ENCODE measurements at regions not wholly inside any gene's neighbourhood (a gene's known extent, or its start where the extent isn't known, plus 50 kb on each side); places are given as distances from the start of the nearest gene placed in this dataset.

DNA sequence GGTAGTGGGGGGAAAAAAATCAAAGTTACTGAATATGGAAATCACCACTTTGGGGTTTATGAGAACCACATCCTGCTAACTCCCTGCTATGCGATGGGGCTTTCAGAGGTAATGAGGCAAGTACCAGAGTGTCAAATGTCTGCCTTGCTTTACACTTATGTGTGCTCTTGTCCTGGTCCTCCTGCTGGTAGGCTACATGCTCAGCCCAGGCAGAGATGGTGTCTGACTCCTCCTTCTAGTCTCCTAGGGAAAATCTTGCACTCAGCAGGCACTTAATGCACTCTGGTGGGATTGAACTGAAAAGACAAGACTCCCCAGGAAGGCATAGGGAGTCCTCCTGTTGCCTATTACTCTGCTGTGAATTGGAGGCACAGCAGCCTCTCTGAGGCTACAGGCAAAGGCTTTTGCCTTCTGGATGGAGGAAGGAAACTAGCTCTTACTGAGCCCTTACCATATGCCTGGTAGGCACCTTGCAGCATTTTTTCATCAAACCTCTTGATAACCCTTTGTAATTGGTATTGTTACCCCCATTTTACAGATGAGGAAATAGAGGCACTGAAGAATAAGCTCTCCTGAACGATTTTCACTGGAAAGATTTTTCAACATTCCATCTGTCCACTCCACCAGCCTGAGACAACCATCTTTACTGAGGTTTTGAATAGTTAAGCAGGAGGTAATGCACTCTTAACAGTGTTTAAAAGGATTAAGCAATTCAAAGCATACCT, 132.1 kb upstream of the PAX6 start:
- Histone ChIP-seq H3K9ac (replicated peaks in 1 of 4; ENCODE audit: extremely low read depth in 1 of 4, low read depth in 3 of 4, low read length in 3 of 4) (no peak overlapping the region), H3K18ac (ENCODE audit: extremely low read depth, low read length) (no peak overlapping the region), H3K23ac (ENCODE audit: insufficient read length) (no peak overlapping the region), H3K79me1 (ENCODE audit: low read depth, low read length) (no peaks in the 10 kb centered on the region), H3K4me2 (ENCODE audit: insufficient read depth in 1 of 2, low read depth in 2 of 2, low read length in 2 of 2) (no peak overlapping the region), H2BK15ac (ENCODE audit: low read length) (no peak overlapping the region), H4K5ac (ENCODE audit: insufficient read length, low read depth, low read length) (no peak overlapping the region), H4K91ac (replicated peaks; ENCODE audit: insufficient read length, low read length) (no peak overlapping the region), H3K36me3 (ENCODE audit: control insufficient read depth in 2 of 4, insufficient read depth in 4 of 4, low read length in 3 of 4) (no peaks in the 10 kb centered on the region), H2BK5ac (ENCODE audit: low read depth, low read length) (no peak overlapping the region), H2AFZ (ENCODE audit: low read length) (no peak overlapping the region), H4K8ac (ENCODE audit: extremely low read depth, insufficient read depth, low read length) (no peak overlapping the region), H3K9me3 (ENCODE audit: insufficient read depth in 2 of 2, low read depth in 1 of 2, low read length in 1 of 2) (no peaks in the 10 kb centered on the region), H3K4me3 (ENCODE audit: extremely low read depth in 1 of 4, insufficient read depth in 2 of 4, low read depth in 3 of 4, low read length in 4 of 4) (no peak overlapping the region), H3K23me2 (ENCODE audit: low read depth, low read length) (no peaks in the 10 kb centered on the region), H3K56ac (replicated peaks; ENCODE audit: insufficient read length, low read depth, low read length) (no peak overlapping the region), H3K4ac (replicated peaks; ENCODE audit: insufficient read length, low read depth, low read length) (no peak overlapping the region), H2BK20ac (ENCODE audit: low read length) (no peak overlapping the region), H3K27me3 (replicated peaks in 1 of 4; ENCODE audit: control insufficient read depth in 3 of 4, extremely low read depth in 1 of 4, insufficient read depth in 3 of 4, low read length in 3 of 4) (no peaks in the 10 kb centered on the region), H2BK120ac (replicated peaks; ENCODE audit: low read depth, low read length) (no peak overlapping the region), H2BK12ac (ENCODE audit: low read depth, low read length) (no peak overlapping the region), H3K79me2 (ENCODE audit: control insufficient read depth in 1 of 2, insufficient read depth in 2 of 2, low read length in 2 of 2) (no peaks in the 10 kb centered on the region), H4K20me1 (replicated peaks in 1 of 2; ENCODE audit: control insufficient read depth in 1 of 2, insufficient read depth in 2 of 2, low read length in 2 of 2) (no peaks in the 10 kb centered on the region), H2AK5ac (ENCODE audit: low read depth, low read length) (no peak overlapping the region), H3K14ac (ENCODE audit: insufficient read length) (no peak overlapping the region), H3K27ac (ENCODE audit: low read depth, low read length) (no peak overlapping the region), H3K4me1 (replicated peaks in 1 of 4; ENCODE audit: control insufficient read depth in 3 of 4, insufficient read depth in 4 of 4, low read length in 3 of 4) (peaks cover 0 to 2% (median 0%) of the 10 kb centered on the region in 4 experiments; a peak in 1 of 7 replicates)
- ChIA-PET POLR2A (ENCODE audit: partially characterized antibody) (no interaction called here), CTCF (ENCODE audit: partially characterized antibody) (interaction anchor here (0.9 to 7.5 kb wide), 3 partner anchors 11 to 72 kb away, joined by 6 to 71 read pairs (median 6); no protein-coding TSS in a partner anchor)
- TF ChIP-seq BACH1 (IDR thresholded peaks at IDR 0.05; ENCODE audit: low read length) (no peak), KDM1A (IDR thresholded peaks at IDR 0.05; ENCODE audit: borderline replicate concordance, low read length) (peak; percentile 52; the same call in 1 of the 2 replicates), RAD21 (IDR thresholded peaks at IDR 0.05 in 1 of 2, conservative IDR thresholded peaks at IDR 0.05 in 1 of 2; ENCODE audit: low read depth in 2 of 2, low read length in 2 of 2) (peak; percentile 24 to 29; a peak in 3 of 4 replicates)
- TF ChIP-seq, protein P1, sequence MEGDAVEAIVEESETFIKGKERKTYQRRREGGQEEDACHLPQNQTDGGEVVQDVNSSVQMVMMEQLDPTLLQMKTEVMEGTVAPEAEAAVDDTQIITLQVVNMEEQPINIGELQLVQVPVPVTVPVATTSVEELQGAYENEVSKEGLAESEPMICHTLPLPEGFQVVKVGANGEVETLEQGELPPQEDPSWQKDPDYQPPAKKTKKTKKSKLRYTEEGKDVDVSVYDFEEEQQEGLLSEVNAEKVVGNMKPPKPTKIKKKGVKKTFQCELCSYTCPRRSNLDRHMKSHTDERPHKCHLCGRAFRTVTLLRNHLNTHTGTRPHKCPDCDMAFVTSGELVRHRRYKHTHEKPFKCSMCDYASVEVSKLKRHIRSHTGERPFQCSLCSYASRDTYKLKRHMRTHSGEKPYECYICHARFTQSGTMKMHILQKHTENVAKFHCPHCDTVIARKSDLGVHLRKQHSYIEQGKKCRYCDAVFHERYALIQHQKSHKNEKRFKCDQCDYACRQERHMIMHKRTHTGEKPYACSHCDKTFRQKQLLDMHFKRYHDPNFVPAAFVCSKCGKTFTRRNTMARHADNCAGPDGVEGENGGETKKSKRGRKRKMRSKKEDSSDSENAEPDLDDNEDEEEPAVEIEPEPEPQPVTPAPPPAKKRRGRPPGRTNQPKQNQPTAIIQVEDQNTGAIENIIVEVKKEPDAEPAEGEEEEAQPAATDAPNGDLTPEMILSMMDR (IDR thresholded peaks at IDR 0.05; ENCODE audit: control extremely low read depth in 1 of 3, insufficient read depth in 1 of 3, low read depth in 1 of 3, low read length in 3 of 3), result peak in 2 of 3 experiments; percentile 5 to 9; a peak in 2 of 4 replicates
- DNase-seq (ENCODE audit: low read depth in 1 of 2, low spot score in 2 of 2) (no peak), FAIRE-seq (no peak)
- WGBS, 2 experiments (ENCODE audit: extremely low coverage in 1 of 2, insufficient coverage in 1 of 2, insufficient read length in 1 of 2, insufficient replicate concordance in 2 of 2, low coverage in 1 of 2, low lambda C conversion rate in 2 of 2, missing lambda C conversion rate in 1 of 2), result 73% methylated on average over 2 of the region's 2 CpGs; no CpG with 5 or more reads in 1 of the 2 experiments

Measured in H1 (cell line).